Neutrophil (primary cell): ENCODE measurements at regions not wholly inside any gene's neighbourhood (a gene's known extent, or its start where the extent isn't known, plus 50 kb on each side); places are given as distances from the start of the nearest gene placed in this dataset.

ENCODE experiments used
- H3K27ac ChIP-seq: fragments of 200-600 bp; sonication (generic); 2 replicates; pipeline ENCODE4 v1.5.1; 2016; ENCODE audit warnings: mild to moderate bottlenecking, moderate library complexity
- H3K27me3 ChIP-seq: fragments of 200-600 bp; sonication (generic); 2 replicates; pipeline ENCODE4 v1.6.0; 2016; ENCODE audit warnings: mild to moderate bottlenecking
- H3K36me3 ChIP-seq: fragments of 200-600 bp; sonication (generic); 2 replicates; pipeline ENCODE4 v1.5.1; 2017
- H3K4me1 ChIP-seq, 2 experiments: fragments of 200-600 bp in 1 of 2; sonication (generic) in 1 of 2; 1 replicate in 1 of 2; 2 replicates in 1 of 2; pipeline versions ENCODE4 v1.5.1 to v1.6.1; 2013 to 2016; ENCODE audit warnings: low read depth in 1 of 2, low read length in 1 of 2, mild to moderate bottlenecking in 1 of 2, moderate library complexity in 1 of 2; ENCODE audit not compliant: control insufficient read depth in 1 of 2, insufficient read depth in 1 of 2
- H3K4me3 ChIP-seq, 2 experiments: fragments of 200-600 bp in 1 of 2; sonication (generic) in 1 of 2; 1 replicate in 1 of 2; 2 replicates in 1 of 2; pipeline ENCODE4 v1.5.1; 2013 to 2016; ENCODE audit warnings: low read depth in 1 of 2, low read length in 1 of 2, mild to moderate bottlenecking in 1 of 2, moderate library complexity in 1 of 2
- H3K9me3 ChIP-seq: fragments of 200-600 bp; sonication (generic); 2 replicates; pipeline ENCODE4 v1.5.1; 2016
- TF ChIP-seq, protein P1 (sequence below): fragments of 200-600 bp; sonication (generic); IDR thresholded peaks from 2 replicates; pipeline ENCODE4 v1.5.1; 2016; ENCODE audit warnings: antibody characterized with exemption

DNA sequence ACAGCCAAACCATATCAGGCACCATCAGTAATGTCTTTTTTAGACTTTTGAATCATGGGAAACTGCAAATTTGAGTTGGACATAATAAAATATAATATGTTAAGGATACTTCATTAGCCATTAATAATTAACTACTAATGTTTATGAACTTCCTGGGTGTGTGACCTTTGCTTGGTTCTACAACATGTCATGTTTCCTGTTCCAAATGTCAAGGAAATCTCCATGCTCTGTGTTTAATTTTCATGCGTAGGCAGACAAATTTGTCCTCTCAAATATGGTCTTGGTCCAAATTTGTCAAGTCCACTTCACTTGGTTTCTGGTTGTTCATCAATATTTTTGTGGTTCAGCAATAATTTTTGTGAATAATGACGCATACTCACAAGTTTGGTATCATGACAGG, 410.5 kb downstream of the BMP2 start:
- H3K27ac ChIP-seq = no peak overlapping the region
- no peaks in the 10 kb centered on the region for H3K4me1 ChIP-seq
- H3K9me3 ChIP-seq = no peaks in the 10 kb centered on the region
- H3K36me3 ChIP-seq = no peaks in the 10 kb centered on the region
- no peaks in the 10 kb centered on the region for H3K27me3 ChIP-seq
- TF ChIP-seq, protein P1, sequence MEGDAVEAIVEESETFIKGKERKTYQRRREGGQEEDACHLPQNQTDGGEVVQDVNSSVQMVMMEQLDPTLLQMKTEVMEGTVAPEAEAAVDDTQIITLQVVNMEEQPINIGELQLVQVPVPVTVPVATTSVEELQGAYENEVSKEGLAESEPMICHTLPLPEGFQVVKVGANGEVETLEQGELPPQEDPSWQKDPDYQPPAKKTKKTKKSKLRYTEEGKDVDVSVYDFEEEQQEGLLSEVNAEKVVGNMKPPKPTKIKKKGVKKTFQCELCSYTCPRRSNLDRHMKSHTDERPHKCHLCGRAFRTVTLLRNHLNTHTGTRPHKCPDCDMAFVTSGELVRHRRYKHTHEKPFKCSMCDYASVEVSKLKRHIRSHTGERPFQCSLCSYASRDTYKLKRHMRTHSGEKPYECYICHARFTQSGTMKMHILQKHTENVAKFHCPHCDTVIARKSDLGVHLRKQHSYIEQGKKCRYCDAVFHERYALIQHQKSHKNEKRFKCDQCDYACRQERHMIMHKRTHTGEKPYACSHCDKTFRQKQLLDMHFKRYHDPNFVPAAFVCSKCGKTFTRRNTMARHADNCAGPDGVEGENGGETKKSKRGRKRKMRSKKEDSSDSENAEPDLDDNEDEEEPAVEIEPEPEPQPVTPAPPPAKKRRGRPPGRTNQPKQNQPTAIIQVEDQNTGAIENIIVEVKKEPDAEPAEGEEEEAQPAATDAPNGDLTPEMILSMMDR = no peak
- no peak overlapping the region for H3K4me3 ChIP-seq

DNA sequence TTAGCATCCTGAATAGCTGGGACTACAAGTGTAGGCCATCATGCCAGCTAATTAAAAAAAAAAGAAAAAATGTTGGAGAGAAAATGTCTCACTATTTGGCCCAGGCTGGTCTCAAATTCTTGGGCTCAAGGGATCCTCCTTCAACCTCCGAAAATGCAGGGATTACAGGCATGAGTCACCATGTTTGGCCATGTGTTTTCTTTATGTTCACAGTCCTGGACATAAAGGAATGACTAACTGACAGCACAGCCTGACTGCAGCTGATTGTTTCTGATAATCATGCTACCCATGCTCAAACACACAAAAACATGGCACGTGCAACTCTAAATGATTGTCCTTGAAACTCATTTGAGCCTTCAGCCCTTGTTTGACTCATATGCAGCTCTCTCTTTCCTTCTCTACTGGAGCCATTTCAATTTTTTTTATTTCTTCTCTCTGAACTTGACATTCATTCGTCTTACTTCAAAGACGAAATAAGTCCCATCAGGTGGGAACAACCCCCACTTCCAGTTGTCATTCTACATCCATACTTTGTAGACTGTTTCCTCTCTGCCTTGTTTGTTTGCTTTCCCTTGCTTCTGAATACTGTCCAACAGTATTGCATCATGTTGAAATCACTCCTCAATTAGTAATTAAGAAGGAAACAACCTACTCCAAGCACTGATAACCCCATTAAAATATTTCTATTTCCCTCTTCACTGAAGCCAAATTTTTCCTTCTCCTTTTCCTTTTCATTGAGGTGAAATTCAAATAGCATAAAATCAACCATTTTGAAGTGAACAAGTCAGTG, 413.0 kb downstream of the BMP2 start:
- TF ChIP-seq, protein P1 = no peak
- no peaks in the 10 kb centered on the region for H3K9me3 ChIP-seq
- H3K27ac ChIP-seq = no peak overlapping the region
- H3K4me1 ChIP-seq = no peaks in the 10 kb centered on the region
- H3K4me3 ChIP-seq = no peak overlapping the region
- no peaks in the 10 kb centered on the region for H3K27me3 ChIP-seq
- H3K36me3 ChIP-seq = no peaks in the 10 kb centered on the region

DNA sequence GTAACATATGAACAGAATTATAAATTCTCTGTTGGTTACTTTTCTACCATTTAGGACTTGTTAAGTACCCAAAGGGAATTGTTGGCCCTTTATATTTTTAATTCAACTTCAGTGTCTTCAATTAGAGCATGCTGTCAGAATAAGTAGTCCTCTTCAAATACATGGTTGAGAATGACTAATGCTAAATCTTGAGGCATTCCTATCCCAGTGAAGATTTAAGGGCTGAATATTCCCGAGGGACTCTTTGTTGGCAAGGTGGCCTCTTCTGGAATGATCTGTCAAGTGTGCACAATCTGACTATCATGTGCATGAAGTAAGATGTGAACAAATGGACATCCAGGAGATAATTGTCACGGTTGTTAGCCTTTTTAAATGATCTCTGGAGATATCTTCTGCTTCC, 421.7 kb downstream of the BMP2 start:
- Histone ChIP-seq H3K27ac (no peak overlapping the region), H3K9me3 (no peaks in the 10 kb centered on the region)
- TF ChIP-seq, protein P1 = no peak

DNA sequence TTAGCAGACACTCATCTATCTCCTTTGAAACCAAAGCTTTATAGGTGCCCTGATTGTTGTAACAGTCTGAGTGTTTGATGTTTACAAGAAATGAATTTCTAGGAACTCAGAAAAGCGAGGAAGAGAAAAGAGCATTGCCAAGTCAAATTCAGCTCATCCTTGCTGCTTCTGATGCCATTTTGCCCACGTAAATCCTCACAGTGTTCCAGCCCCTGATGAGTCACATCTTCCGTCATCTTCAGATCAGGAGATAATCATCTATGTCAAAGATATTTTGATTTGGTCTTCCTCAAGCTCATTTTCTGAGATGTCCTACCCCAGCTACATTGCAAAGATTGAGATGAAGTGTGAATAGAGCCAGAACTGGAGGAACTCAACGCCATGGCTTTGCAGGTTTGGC, 426.2 kb downstream of the BMP2 start:
- Histone ChIP-seq H3K4me1 (no peaks in the 10 kb centered on the region), H3K4me3 (no peak overlapping the region), H3K36me3 (no peaks in the 10 kb centered on the region), H3K27me3 (no peaks in the 10 kb centered on the region), H3K9me3 (no peaks in the 10 kb centered on the region), H3K27ac (no peak overlapping the region)
- TF ChIP-seq, protein P1 = no peak

More for the DNA sequence above, 421.7 kb downstream of the BMP2 start:
- H3K36me3 ChIP-seq = no peaks in the 10 kb centered on the region
- H3K4me3 ChIP-seq = no peak overlapping the region
- H3K27me3 ChIP-seq = no peaks in the 10 kb centered on the region
- H3K4me1 ChIP-seq = no peaks in the 10 kb centered on the region

DNA sequence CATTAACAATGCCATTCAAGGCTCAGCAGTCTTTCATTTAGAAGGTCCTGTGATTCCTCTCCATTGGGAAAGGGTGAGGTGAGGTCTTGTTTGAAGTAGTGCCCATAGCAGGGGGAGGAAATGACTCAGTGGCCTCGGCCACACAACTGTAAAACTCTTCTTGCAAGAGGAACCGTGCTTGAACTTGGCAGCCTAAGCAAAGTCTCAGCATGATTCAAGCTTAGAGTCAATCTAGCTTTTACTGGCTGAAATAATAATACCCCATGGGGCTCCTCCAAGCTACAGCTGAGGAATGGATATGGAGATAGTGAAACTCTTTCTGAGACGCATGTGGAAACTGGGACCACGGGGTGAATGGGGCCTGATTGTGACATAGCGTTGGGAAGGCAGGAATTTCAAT, 428.2 kb downstream of the BMP2 start:
- TF ChIP-seq, protein P1 = no peak
- peaks cover 0 to 9% of the 10 kb centered on the region in 2 experiments for H3K4me1 ChIP-seq
- H3K27ac ChIP-seq = no peak overlapping the region

More for the DNA sequence above, 428.2 kb downstream of the BMP2 start:
- no peaks in the 10 kb centered on the region for H3K27me3 ChIP-seq
- H3K4me3 ChIP-seq = no peak overlapping the region
- no peaks in the 10 kb centered on the region for H3K36me3 ChIP-seq
- H3K9me3 ChIP-seq = no peaks in the 10 kb centered on the region
